ENCODE measurements at regions not wholly inside any gene's neighbourhood (a gene's known extent, or its start where the extent isn't known, plus 50 kb on each side); places are given as distances from the start of the nearest gene placed in this dataset.

- H3K4ac ChIP-seq (ENCODE audit: low read depth, low read length) = no peak overlapping the region
- no peaks in the 10 kb centered on the region for H3K9me3 ChIP-seq (ENCODE audit: control insufficient read depth, low read depth, low read length)
- Mint-ChIP-seq H3K4me1 (peaks cover 24 to 26% of the 10 kb centered on the region in 2 experiments), H3K9me3 (no peaks in the 10 kb centered on the region), H3K27me3 (ENCODE audit: low read depth) (peaks cover 24% of the 10 kb centered on the region), H3K27ac (no peak overlapping the region), H3K4me3 (no peak overlapping the region), H3K36me3 (ENCODE audit: insufficient read depth in 1 of 3, low read depth in 3 of 3) (no peaks in the 10 kb centered on the region; a peak in 1 of 7 replicates)
- no peak overlapping the region for H3K9ac ChIP-seq (ENCODE audit: extremely low read depth, insufficient read length, low read length)
- H3K79me2 ChIP-seq (ENCODE audit: insufficient read depth, low read length) = no peaks in the 10 kb centered on the region
- no peaks in the 10 kb centered on the region for H3K23me2 ChIP-seq (ENCODE audit: insufficient read length, low read depth, low read length, poor library complexity, severe bottlenecking)
- peaks cover 2% of the 10 kb centered on the region; the same call in 1 of the 2 replicates for H3K4me1 ChIP-seq (ENCODE audit: insufficient read depth, low read length)
- no peak; the same call in 2 of the 3 replicates for TF ChIP-seq CTCF (conservative IDR thresholded peaks at IDR 0.05)
- no peak overlapping the region for H3K18ac ChIP-seq (ENCODE audit: insufficient read length, low read depth, low read length)
- no peaks in the 10 kb centered on the region for H4K20me1 ChIP-seq (ENCODE audit: control insufficient read depth, insufficient read depth, insufficient read length)
- no peak overlapping the region for H4K5ac ChIP-seq (ENCODE audit: insufficient read length, low read depth, low read length)
- no peak overlapping the region for H3K56ac ChIP-seq (ENCODE audit: insufficient read length, low read depth, low read length)
- H3K27me3 ChIP-seq (ENCODE audit: insufficient read depth, low read length) = no peaks in the 10 kb centered on the region
- H2AK5ac ChIP-seq (ENCODE audit: insufficient read length, low read length) = no peak overlapping the region
- no peaks in the 10 kb centered on the region for H3K79me1 ChIP-seq (ENCODE audit: insufficient read depth, low read depth, low read length, poor library complexity, severe bottlenecking)
- no CpG with 5 or more reads among the region's 11 CpGs for WGBS (ENCODE audit: extremely low coverage, insufficient read length, low lambda C conversion rate)
- H2BK5ac ChIP-seq (ENCODE audit: insufficient read length, low read length) = no peak overlapping the region
- H3K23ac ChIP-seq (ENCODE audit: insufficient read length, low read depth, low read length) = no peak overlapping the region
- H3K4me2 ChIP-seq (ENCODE audit: insufficient read depth, insufficient read length, low read length) = no peak overlapping the region
- no peak overlapping the region for H2BK15ac ChIP-seq (ENCODE audit: low read depth, low read length)
- H3K14ac ChIP-seq (ENCODE audit: insufficient read depth, low read length) = no peak overlapping the region
- no peak overlapping the region for H4K91ac ChIP-seq (ENCODE audit: insufficient read length, low read depth, low read length)
- DNase-seq = no peak
- H4K8ac ChIP-seq (replicated peaks; ENCODE audit: insufficient read length, low read depth, low read length) = no peak overlapping the region
- H2AFZ ChIP-seq (ENCODE audit: low read length) = no peak overlapping the region
- H3K27ac ChIP-seq (ENCODE audit: insufficient read length, low read depth, low read length) = no peak overlapping the region
- no peak overlapping the region for H2BK12ac ChIP-seq (ENCODE audit: insufficient read length, low read depth, low read length)
- H3T11ph ChIP-seq (ENCODE audit: low read length) = no peak overlapping the region
- no peak overlapping the region for H2BK120ac ChIP-seq (ENCODE audit: low read depth, low read length, poor library complexity, severe bottlenecking)
- no peak overlapping the region for H2BK20ac ChIP-seq (ENCODE audit: low read depth, low read length, poor library complexity, severe bottlenecking)
Observed at GRCh38 chr6:14681699-14682487, 564.0 kb upstream of the JARID2 start.
